ENCODE measurements at regions not wholly inside any gene's neighbourhood (a gene's known extent, or its start where the extent isn't known, plus 50 kb on each side); places are given as distances from the start of the nearest gene placed in this dataset.

- Histone ChIP-seq H3K27ac (ENCODE audit: low read depth, low read length) (no peak overlapping the region), H4K20me1 (ENCODE audit: control insufficient read depth, insufficient read depth, low read depth, low read length) (no peaks in the 10 kb centered on the region), H3K9me3 (ENCODE audit: control insufficient read depth, insufficient read depth, low read length) (no peaks in the 10 kb centered on the region), H3K4me3 (ENCODE audit: low read length) (no peak overlapping the region), H3K27me3 (ENCODE audit: control insufficient read depth, low read length) (no peaks in the 10 kb centered on the region), H3K4me1 (ENCODE audit: control insufficient read depth, low read length) (peaks cover 19% of the 10 kb centered on the region), H3K36me3 (ENCODE audit: control insufficient read depth, low read length) (no peaks in the 10 kb centered on the region), H3K9me2 (replicated peaks; ENCODE audit: control insufficient read depth, low read length) (no peaks in the 10 kb centered on the region), H3K79me2 (ENCODE audit: control insufficient read depth, low read length) (no peaks in the 10 kb centered on the region), H3K4me2 (ENCODE audit: low read length) (no peak overlapping the region), H3F3A (ENCODE audit: control insufficient read depth, insufficient read depth) (no peaks in the 10 kb centered on the region)
- no peak for TF ChIP-seq CTCF (IDR thresholded peaks at IDR 0.05; ENCODE audit: low read depth, low read length, poor library complexity, severe bottlenecking)
- TF ChIP-seq EZH2phosphoT487 (IDR thresholded peaks at IDR 0.05; ENCODE audit: borderline replicate concordance, low read length) = no peak
These were observed 108.4 kb downstream of the MDH1 start for GRCh38 chr2:63697160-63697559.

- H3K9me2 ChIP-seq (replicated peaks; ENCODE audit: control insufficient read depth, low read length) = no peaks in the 10 kb centered on the region
- no peak overlapping the region; the same call in 1 of the 2 replicates for H3K4me2 ChIP-seq (ENCODE audit: low read length)
- H3K27me3 ChIP-seq (ENCODE audit: control insufficient read depth, low read length) = no peaks in the 10 kb centered on the region
- H3K27ac ChIP-seq (ENCODE audit: low read depth, low read length) = no peak overlapping the region
- H3K9me3 ChIP-seq (ENCODE audit: control insufficient read depth, insufficient read depth, low read length) = no peaks in the 10 kb centered on the region
- H3F3A ChIP-seq (ENCODE audit: control insufficient read depth, insufficient read depth) = no peaks in the 10 kb centered on the region
- peaks cover 17% of the 10 kb centered on the region for H3K4me1 ChIP-seq (ENCODE audit: control insufficient read depth, low read length)
- no peaks in the 10 kb centered on the region for H4K20me1 ChIP-seq (ENCODE audit: control insufficient read depth, insufficient read depth, low read depth, low read length)
- TF ChIP-seq CTCF (IDR thresholded peaks at IDR 0.05; ENCODE audit: low read depth, low read length, poor library complexity, severe bottlenecking) = peak; percentile 80
- no peak for TF ChIP-seq EZH2phosphoT487 (IDR thresholded peaks at IDR 0.05; ENCODE audit: borderline replicate concordance, low read length)
- no peaks in the 10 kb centered on the region for H3K36me3 ChIP-seq (ENCODE audit: control insufficient read depth, low read length)
- H3K4me3 ChIP-seq (ENCODE audit: low read length) = no peak overlapping the region
- H3K79me2 ChIP-seq (ENCODE audit: control insufficient read depth, low read length) = no peaks in the 10 kb centered on the region
These were observed 110.2 kb downstream of the MDH1 start for GRCh38 chr2:63698786-63699548.

GRCh38 chr2:63699549-63699839, 110.7 kb downstream of the MDH1 start:
- Histone ChIP-seq H3K79me2 (ENCODE audit: control insufficient read depth, low read length) (no peaks in the 10 kb centered on the region), H3F3A (ENCODE audit: control insufficient read depth, insufficient read depth) (no peaks in the 10 kb centered on the region), H3K9me3 (ENCODE audit: control insufficient read depth, insufficient read depth, low read length) (no peaks in the 10 kb centered on the region), H3K4me3 (ENCODE audit: low read length) (no peak overlapping the region), H3K4me2 (ENCODE audit: low read length) (no peak overlapping the region; the same call in 1 of the 2 replicates), H3K4me1 (ENCODE audit: control insufficient read depth, low read length) (peaks cover 17% of the 10 kb centered on the region), H3K9me2 (replicated peaks; ENCODE audit: control insufficient read depth, low read length) (no peaks in the 10 kb centered on the region), H3K27ac (ENCODE audit: low read depth, low read length) (no peak overlapping the region), H4K20me1 (ENCODE audit: control insufficient read depth, insufficient read depth, low read depth, low read length) (no peaks in the 10 kb centered on the region), H3K36me3 (ENCODE audit: control insufficient read depth, low read length) (no peaks in the 10 kb centered on the region), H3K27me3 (ENCODE audit: control insufficient read depth, low read length) (no peaks in the 10 kb centered on the region)
- TF ChIP-seq CTCF (IDR thresholded peaks at IDR 0.05; ENCODE audit: low read depth, low read length, poor library complexity, severe bottlenecking) = no peak
- no peak for TF ChIP-seq EZH2phosphoT487 (IDR thresholded peaks at IDR 0.05; ENCODE audit: borderline replicate concordance, low read length)
